ENCODE measurements at regions not wholly inside any gene's neighbourhood (a gene's known extent, or its start where the extent isn't known, plus 50 kb on each side); places are given as distances from the start of the nearest gene placed in this dataset.

DNA sequence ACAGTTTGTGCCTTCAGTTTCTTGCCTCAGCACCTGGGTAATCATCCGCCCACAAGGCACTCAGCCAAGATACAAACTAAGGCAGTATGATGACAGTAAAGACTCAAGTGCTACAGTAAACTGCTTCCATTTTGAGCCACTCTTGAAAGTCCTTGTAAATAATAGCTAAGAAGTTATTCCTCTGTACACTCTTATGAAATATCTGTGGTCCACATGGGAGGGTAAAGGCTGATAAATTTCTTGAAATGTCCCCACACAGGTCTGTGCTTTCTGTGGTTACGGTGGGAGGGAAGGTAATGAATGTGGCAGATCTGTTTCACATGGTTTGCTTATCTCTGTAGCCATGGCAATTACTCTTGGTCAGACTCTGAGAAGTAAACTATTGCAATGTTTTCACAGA is 551.0 kb upstream of the ZWINT start:
- no peaks in the 10 kb centered on the region for H4K20me1 ChIP-seq (replicated peaks; ENCODE audit: insufficient read depth)
- Mint-ChIP-seq H3K9me3 (no peaks in the 10 kb centered on the region), H3K27ac (no peak overlapping the region), H3K4me3 (no peak overlapping the region), H3K4me1 (peaks cover under 1% of the 10 kb centered on the region; the same call in 1 of the 3 replicates), H3K27me3 (ENCODE audit: insufficient read depth, low read depth, poor library complexity) (peaks cover 5% of the 10 kb centered on the region), H3K36me3 (ENCODE audit: low read depth) (no peaks in the 10 kb centered on the region)
- no peak for TF ChIP-seq JUNB (IDR thresholded peaks at IDR 0.05; ENCODE audit: unreplicated experiment)
- no peak for TF ChIP-seq EZH2 (IDR thresholded peaks at IDR 0.05; ENCODE audit: low read depth, unreplicated experiment)
- TF ChIP-seq, protein P1, sequence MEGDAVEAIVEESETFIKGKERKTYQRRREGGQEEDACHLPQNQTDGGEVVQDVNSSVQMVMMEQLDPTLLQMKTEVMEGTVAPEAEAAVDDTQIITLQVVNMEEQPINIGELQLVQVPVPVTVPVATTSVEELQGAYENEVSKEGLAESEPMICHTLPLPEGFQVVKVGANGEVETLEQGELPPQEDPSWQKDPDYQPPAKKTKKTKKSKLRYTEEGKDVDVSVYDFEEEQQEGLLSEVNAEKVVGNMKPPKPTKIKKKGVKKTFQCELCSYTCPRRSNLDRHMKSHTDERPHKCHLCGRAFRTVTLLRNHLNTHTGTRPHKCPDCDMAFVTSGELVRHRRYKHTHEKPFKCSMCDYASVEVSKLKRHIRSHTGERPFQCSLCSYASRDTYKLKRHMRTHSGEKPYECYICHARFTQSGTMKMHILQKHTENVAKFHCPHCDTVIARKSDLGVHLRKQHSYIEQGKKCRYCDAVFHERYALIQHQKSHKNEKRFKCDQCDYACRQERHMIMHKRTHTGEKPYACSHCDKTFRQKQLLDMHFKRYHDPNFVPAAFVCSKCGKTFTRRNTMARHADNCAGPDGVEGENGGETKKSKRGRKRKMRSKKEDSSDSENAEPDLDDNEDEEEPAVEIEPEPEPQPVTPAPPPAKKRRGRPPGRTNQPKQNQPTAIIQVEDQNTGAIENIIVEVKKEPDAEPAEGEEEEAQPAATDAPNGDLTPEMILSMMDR (conservative IDR thresholded peaks at IDR 0.05; ENCODE audit: low read depth in 2 of 2), result no peak
- no peak for TF ChIP-seq ZNF331 (CRISPR knock-in tag; IDR thresholded peaks at IDR 0.05; ENCODE audit: low read depth)
- TF ChIP-seq, protein P2, sequence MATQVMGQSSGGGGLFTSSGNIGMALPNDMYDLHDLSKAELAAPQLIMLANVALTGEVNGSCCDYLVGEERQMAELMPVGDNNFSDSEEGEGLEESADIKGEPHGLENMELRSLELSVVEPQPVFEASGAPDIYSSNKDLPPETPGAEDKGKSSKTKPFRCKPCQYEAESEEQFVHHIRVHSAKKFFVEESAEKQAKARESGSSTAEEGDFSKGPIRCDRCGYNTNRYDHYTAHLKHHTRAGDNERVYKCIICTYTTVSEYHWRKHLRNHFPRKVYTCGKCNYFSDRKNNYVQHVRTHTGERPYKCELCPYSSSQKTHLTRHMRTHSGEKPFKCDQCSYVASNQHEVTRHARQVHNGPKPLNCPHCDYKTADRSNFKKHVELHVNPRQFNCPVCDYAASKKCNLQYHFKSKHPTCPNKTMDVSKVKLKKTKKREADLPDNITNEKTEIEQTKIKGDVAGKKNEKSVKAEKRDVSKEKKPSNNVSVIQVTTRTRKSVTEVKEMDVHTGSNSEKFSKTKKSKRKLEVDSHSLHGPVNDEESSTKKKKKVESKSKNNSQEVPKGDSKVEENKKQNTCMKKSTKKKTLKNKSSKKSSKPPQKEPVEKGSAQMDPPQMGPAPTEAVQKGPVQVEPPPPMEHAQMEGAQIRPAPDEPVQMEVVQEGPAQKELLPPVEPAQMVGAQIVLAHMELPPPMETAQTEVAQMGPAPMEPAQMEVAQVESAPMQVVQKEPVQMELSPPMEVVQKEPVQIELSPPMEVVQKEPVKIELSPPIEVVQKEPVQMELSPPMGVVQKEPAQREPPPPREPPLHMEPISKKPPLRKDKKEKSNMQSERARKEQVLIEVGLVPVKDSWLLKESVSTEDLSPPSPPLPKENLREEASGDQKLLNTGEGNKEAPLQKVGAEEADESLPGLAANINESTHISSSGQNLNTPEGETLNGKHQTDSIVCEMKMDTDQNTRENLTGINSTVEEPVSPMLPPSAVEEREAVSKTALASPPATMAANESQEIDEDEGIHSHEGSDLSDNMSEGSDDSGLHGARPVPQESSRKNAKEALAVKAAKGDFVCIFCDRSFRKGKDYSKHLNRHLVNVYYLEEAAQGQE (IDR thresholded peaks at IDR 0.05; ENCODE audit: unreplicated experiment), result no peak
- no peak for TF ChIP-seq EZH2phosphoT487 (IDR thresholded peaks at IDR 0.05; ENCODE audit: unreplicated experiment)
- TF ChIP-seq, protein P3, sequence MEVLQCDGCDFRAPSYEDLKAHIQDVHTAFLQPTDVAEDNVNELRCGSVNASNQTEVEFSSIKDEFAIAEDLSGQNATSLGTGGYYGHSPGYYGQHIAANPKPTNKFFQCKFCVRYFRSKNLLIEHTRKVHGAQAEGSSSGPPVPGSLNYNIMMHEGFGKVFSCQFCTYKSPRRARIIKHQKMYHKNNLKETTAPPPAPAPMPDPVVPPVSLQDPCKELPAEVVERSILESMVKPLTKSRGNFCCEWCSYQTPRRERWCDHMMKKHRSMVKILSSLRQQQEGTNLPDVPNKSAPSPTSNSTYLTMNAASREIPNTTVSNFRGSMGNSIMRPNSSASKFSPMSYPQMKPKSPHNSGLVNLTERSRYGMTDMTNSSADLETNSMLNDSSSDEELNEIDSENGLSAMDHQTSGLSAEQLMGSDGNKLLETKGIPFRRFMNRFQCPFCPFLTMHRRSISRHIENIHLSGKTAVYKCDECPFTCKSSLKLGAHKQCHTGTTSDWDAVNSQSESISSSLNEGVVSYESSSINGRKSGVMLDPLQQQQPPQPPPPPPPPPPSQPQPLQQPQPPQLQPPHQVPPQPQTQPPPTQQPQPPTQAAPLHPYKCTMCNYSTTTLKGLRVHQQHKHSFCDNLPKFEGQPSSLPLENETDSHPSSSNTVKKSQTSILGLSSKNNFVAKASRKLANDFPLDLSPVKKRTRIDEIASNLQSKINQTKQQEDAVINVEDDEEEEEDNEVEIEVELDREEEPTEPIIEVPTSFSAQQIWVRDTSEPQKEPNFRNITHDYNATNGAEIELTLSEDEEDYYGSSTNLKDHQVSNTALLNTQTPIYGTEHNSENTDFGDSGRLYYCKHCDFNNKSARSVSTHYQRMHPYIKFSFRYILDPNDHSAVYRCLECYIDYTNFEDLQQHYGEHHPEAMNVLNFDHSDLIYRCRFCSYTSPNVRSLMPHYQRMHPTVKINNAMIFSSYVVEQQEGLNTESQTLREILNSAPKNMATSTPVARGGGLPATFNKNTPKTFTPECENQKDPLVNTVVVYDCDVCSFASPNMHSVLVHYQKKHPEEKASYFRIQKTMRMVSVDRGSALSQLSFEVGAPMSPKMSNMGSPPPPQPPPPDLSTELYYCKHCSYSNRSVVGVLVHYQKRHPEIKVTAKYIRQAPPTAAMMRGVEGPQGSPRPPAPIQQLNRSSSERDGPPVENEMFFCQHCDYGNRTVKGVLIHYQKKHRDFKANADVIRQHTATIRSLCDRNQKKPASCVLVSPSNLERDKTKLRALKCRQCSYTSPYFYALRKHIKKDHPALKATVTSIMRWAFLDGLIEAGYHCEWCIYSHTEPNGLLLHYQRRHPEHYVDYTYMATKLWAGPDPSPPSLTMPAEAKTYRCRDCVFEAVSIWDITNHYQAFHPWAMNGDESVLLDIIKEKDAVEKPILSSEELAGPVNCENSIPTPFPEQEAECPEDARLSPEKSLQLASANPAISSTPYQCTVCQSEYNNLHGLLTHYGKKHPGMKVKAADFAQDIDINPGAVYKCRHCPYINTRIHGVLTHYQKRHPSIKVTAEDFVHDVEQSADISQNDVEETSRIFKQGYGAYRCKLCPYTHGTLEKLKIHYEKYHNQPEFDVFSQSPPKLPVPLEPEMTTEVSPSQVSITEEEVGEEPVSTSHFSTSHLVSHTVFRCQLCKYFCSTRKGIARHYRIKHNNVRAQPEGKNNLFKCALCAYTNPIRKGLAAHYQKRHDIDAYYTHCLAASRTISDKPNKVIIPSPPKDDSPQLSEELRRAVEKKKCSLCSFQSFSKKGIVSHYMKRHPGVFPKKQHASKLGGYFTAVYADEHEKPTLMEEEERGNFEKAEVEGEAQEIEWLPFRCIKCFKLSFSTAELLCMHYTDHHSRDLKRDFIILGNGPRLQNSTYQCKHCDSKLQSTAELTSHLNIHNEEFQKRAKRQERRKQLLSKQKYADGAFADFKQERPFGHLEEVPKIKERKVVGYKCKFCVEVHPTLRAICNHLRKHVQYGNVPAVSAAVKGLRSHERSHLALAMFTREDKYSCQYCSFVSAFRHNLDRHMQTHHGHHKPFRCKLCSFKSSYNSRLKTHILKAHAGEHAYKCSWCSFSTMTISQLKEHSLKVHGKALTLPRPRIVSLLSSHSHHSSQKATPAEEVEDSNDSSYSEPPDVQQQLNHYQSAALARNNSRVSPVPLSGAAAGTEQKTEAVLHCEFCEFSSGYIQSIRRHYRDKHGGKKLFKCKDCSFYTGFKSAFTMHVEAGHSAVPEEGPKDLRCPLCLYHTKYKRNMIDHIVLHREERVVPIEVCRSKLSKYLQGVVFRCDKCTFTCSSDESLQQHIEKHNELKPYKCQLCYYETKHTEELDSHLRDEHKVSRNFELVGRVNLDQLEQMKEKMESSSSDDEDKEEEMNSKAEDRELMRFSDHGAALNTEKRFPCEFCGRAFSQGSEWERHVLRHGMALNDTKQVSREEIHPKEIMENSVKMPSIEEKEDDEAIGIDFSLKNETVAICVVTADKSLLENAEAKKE (CRISPR knock-in tag; IDR thresholded peaks at IDR 0.05), result no peak
- no peak for TF ChIP-seq STAT1 (IDR thresholded peaks at IDR 0.05; ENCODE audit: unreplicated experiment)
- TF ChIP-seq, protein P4, sequence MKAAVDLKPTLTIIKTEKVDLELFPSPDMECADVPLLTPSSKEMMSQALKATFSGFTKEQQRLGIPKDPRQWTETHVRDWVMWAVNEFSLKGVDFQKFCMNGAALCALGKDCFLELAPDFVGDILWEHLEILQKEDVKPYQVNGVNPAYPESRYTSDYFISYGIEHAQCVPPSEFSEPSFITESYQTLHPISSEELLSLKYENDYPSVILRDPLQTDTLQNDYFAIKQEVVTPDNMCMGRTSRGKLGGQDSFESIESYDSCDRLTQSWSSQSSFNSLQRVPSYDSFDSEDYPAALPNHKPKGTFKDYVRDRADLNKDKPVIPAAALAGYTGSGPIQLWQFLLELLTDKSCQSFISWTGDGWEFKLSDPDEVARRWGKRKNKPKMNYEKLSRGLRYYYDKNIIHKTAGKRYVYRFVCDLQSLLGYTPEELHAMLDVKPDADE (IDR thresholded peaks at IDR 0.05), result no peak
- no peak for TF ChIP-seq ZNF114 (CRISPR knock-in tag; IDR thresholded peaks at IDR 0.05)
- TF ChIP-seq CREB1 (CRISPR knock-in tag; IDR thresholded peaks at IDR 0.05; ENCODE audit: low read depth), result no peak
- TF ChIP-seq POLR2AphosphoS5 (IDR thresholded peaks at IDR 0.05; ENCODE audit: low read depth), result no peak
- TF ChIP-seq NANOG (IDR thresholded peaks at IDR 0.05; ENCODE audit: borderline replicate concordance), result no peak
- H3K4me1 ChIP-seq (ENCODE audit: insufficient read depth), result no peaks in the 10 kb centered on the region
- no peak overlapping the region for H3K4me2 ChIP-seq
- DNase-seq (ENCODE audit: low spot score) (no peak), ATAC-seq (no peak)
- H2AFZ ChIP-seq, result no peak overlapping the region
- no peak overlapping the region for H3K27ac ChIP-seq (ENCODE audit: low read depth)
- H3K27me3 ChIP-seq (ENCODE audit: insufficient read depth), result no peaks in the 10 kb centered on the region
- no peaks in the 10 kb centered on the region for H3K79me2 ChIP-seq (replicated peaks; ENCODE audit: insufficient read depth)
- H3K36me3 ChIP-seq (ENCODE audit: insufficient read depth), result no peaks in the 10 kb centered on the region
- peaks cover 4% of the 10 kb centered on the region; the same call in 1 of the 2 replicates for H3K9me2 ChIP-seq (ENCODE audit: insufficient read depth)
- no peaks in the 10 kb centered on the region for H3F3A ChIP-seq (replicated peaks; ENCODE audit: low read depth)
- no peak overlapping the region for H3K4me3 ChIP-seq
